ENCODE measurements at regions not wholly inside any gene's neighbourhood (a gene's known extent, or its start where the extent isn't known, plus 50 kb on each side); places are given as distances from the start of the nearest gene placed in this dataset.

DNA sequence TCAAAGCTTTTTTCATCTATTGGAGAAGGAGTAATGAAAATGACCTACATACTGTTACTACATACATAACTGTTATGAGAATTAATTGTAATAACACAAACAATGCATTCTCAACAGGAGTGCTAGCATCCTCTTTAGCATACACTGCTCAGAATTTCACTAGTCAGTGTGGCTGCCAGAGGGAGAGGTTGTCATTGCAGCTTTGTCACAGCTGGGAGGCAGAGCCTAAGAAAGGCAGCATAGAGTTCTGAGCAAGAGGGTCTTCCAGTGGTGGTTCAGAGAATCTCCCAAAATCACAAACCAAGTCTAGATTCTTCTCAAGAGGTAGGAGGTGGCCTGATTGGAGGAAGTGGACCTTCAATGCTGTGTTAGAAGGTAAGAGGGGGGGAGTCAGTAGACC, 286.7 kb upstream of the CYRIA start:
- no peak for TF ChIP-seq CTCF (IDR thresholded peaks at IDR 0.05; ENCODE audit: low read length, missing control alignments)
- no peak overlapping the region for H3K4me3 ChIP-seq (replicated peaks; ENCODE audit: low read depth, low read length)
- DNase-seq (ENCODE audit: low read depth): no peak

DNA sequence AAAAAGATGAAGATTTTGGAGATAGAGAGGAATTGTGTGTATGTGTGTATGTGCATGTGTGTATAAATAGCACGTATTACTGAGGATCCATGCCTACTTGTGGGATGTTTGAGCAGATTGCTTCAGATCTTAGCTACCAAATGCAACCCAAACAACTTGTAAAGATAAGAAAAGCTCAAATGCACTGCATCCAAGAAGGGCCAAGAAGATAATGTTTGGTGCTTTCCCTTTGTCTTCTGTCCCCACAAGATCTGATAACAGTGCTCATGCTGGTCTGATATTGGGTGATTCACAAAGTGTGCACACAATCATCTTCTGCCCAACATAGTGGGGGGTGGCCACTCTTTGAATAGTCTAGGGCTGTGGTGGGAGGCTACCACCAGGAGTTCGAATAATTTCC, 284.8 kb upstream of the CYRIA start:
- DNase-seq (ENCODE audit: low read depth): no peak
- TF ChIP-seq CTCF (IDR thresholded peaks at IDR 0.05; ENCODE audit: low read length, missing control alignments): no peak
- no peak overlapping the region for H3K4me3 ChIP-seq (replicated peaks; ENCODE audit: low read depth, low read length)

DNA sequence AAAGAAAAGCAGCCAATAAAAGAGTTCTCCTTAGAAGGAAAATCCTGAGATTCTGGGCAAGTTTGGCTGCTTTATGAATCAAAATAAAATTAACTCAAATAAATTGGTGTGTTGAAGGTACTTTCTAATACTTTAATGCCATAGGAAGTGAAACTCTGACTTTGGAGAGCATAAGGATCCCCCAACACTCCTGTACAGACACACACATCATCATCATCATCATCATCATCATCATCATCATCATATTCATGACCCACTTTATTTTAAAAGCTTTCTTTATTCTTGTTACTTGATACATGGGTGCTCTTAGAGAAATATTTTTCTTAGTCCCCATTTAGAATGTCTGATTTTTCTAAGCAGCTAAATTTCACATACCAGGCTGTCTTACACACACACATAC, 283.1 kb upstream of the CYRIA start:
- H3K4me3 ChIP-seq (replicated peaks; ENCODE audit: low read depth, low read length): no peak overlapping the region
- DNase-seq (ENCODE audit: low read depth): no peak
- TF ChIP-seq CTCF (IDR thresholded peaks at IDR 0.05; ENCODE audit: low read length, missing control alignments): no peak

DNA sequence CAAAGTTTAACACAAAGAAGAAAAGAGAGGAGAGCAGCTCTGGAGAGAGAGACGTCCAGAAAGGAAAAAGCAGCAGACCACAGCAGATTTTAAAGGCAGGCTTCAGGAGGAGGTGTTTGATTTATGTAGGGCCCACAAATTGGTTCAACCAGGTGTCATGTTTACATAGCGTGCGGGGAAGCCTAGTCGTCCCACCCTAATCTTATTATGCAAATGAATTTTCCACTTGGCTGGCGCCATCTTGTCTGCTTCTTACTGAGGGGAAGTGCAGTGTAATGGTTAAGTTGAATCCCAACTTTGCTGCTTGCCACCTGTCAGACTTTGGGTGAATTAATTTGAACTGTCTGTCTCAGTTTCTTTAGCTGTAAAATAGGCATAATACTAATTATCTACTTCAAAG, 282.4 kb upstream of the CYRIA start:
- no peak for DNase-seq (ENCODE audit: low read depth)
- H3K4me3 ChIP-seq (replicated peaks; ENCODE audit: low read depth, low read length): no peak overlapping the region
- no peak for TF ChIP-seq CTCF (IDR thresholded peaks at IDR 0.05; ENCODE audit: low read length, missing control alignments)

DNA sequence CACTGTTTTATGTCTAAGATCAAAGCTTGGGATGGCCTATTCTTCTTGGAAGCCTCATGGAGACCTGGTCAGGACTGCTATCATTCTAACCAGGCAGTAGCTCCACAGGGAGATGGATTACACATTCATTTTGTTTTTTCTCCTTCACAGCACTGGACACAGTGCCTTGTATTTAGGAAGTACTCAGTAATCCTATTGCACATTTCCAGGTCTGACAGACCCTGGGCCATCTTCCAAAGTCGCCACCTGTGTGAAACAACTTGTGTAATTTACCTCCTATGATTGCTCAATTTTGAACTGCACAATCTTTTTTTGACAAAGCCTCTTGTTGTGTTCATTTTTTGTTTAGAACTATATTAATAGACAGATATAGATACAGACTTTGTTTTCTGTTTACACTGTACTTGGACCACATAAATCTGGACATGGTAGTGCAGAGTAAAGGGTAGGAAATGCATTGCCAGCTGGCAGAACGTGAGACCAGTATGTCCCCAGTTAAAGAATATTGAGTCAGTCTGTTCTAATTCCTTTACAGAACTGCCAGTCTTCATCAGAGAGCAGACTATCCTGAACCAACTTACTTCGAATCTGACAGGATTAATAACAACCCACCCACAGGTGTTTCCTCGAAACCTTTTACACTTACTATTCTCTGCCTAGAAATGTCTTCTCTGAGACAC, 277.8 kb upstream of the CYRIA start:
- H3K4me3 ChIP-seq (replicated peaks; ENCODE audit: low read depth, low read length): no peak overlapping the region
- no peak for DNase-seq (ENCODE audit: low read depth)
- TF ChIP-seq CTCF (IDR thresholded peaks at IDR 0.05; ENCODE audit: low read length, missing control alignments): no peak

- no peak for DNase-seq (ENCODE audit: low read depth)
- no peak for TF ChIP-seq CTCF (IDR thresholded peaks at IDR 0.05; ENCODE audit: low read length, missing control alignments)
- H3K4me3 ChIP-seq (replicated peaks; ENCODE audit: low read depth, low read length): no peak overlapping the region
Measured at GRCh38 chr2:16940214-16940613, 274.6 kb upstream of the CYRIA start.

GRCh38 chr2:16939771-16940170, 274.1 kb upstream of the CYRIA start:
- no peak overlapping the region for H3K4me3 ChIP-seq (replicated peaks; ENCODE audit: low read depth, low read length)
- DNase-seq (ENCODE audit: low read depth): no peak
- TF ChIP-seq CTCF (IDR thresholded peaks at IDR 0.05; ENCODE audit: low read length, missing control alignments): no peak

Data from fibroblast of pulmonary artery (primary cell).